Chondrocyte (in vitro differentiated cells): ENCODE measurements at regions not wholly inside any gene's neighbourhood (a gene's known extent, or its start where the extent isn't known, plus 50 kb on each side); places are given as distances from the start of the nearest gene placed in this dataset.
A peak's percentile ranks its signal among the peaks of the same experiment; 100 is the strongest.

Source experiments
- DNase-seq: peaks from one replicate; pipeline ENCODE4 v3.0.0; 2021; ENCODE audit warnings: mixed read lengths, low spot score
- H3K27ac Mint-ChIP-seq: one replicate; pipeline ENCODE4 v1.8.0; 2021; ENCODE audit warnings: mild to moderate bottlenecking, moderate library complexity, mixed read lengths; ENCODE audit not compliant: unreplicated experiment
- H3K27me3 Mint-ChIP-seq: 2 replicates; pipeline ENCODE4 v1.8.0; 2021; ENCODE audit warnings: low read depth, mixed read lengths
- H3K36me3 Mint-ChIP-seq: 2 replicates; pipeline ENCODE4 v1.8.0; 2021; ENCODE audit warnings: low read depth, mixed read lengths
- H3K4me1 Mint-ChIP-seq: 2 replicates; pipeline ENCODE4 v1.8.0; 2021; ENCODE audit warnings: low read depth, mild to moderate bottlenecking, mixed read lengths
- H3K4me3 Mint-ChIP-seq: one replicate; pipeline ENCODE4 v1.8.0; 2021; ENCODE audit warnings: mild to moderate bottlenecking, moderate library complexity, mixed read lengths; ENCODE audit not compliant: unreplicated experiment
- H3K9me3 Mint-ChIP-seq: 2 replicates; pipeline ENCODE4 v1.8.0; 2021; ENCODE audit warnings: low read depth, mixed read lengths
- CTCF ChIP-seq: fragments of 200-600 bp; sonication (generic); IDR thresholded peaks from 2 replicates; pipeline ENCODE4 v1.5.0; 2021; ENCODE audit warnings: antibody characterized with exemption, mild to moderate bottlenecking, moderate library complexity

- Mint-ChIP-seq H3K4me3 (no peak overlapping the region), H3K4me1 (peaks cover 8% of the 10 kb centered on the region), H3K27ac (no peak overlapping the region), H3K27me3 (no peaks in the 10 kb centered on the region), H3K9me3 (no peaks in the 10 kb centered on the region), H3K36me3 (no peaks in the 10 kb centered on the region)
- TF ChIP-seq CTCF = no peak
- DNase-seq = no peak
These were observed 114.2 kb upstream of the DGKB start for GRCh38 chr7:15016766-15017165.

GRCh38 chr7:15016315-15016667, 113.7 kb upstream of the DGKB start:
- Mint-ChIP-seq H3K27me3 (no peaks in the 10 kb centered on the region), H3K9me3 (no peaks in the 10 kb centered on the region), H3K36me3 (no peaks in the 10 kb centered on the region), H3K27ac (no peak overlapping the region), H3K4me1 (peaks cover 8% of the 10 kb centered on the region), H3K4me3 (no peak overlapping the region)
- DNase-seq = no peak
- peak; percentile 67 for TF ChIP-seq CTCF

- Mint-ChIP-seq H3K27ac (no peak overlapping the region), H3K27me3 (no peaks in the 10 kb centered on the region), H3K4me3 (peak overlapping the region; percentile 27), H3K9me3 (no peaks in the 10 kb centered on the region), H3K4me1 (peaks cover 8% of the 10 kb centered on the region), H3K36me3 (no peaks in the 10 kb centered on the region)
- no peak for DNase-seq
- peak; percentile 93 for TF ChIP-seq CTCF
These were observed 113.2 kb upstream of the DGKB start for GRCh38 chr7:15015545-15016314.

GRCh38 chr7:15012135-15012534, 109.6 kb upstream of the DGKB start:
- no peak for TF ChIP-seq CTCF
- no peaks in the 10 kb centered on the region for H3K9me3 Mint-ChIP-seq
- no peaks in the 10 kb centered on the region for H3K27me3 Mint-ChIP-seq
- H3K27ac Mint-ChIP-seq = no peak overlapping the region
- H3K4me3 Mint-ChIP-seq = no peak overlapping the region
- no peak for DNase-seq
- H3K36me3 Mint-ChIP-seq = no peaks in the 10 kb centered on the region
- H3K4me1 Mint-ChIP-seq = peaks cover 8% of the 10 kb centered on the region

GRCh38 chr7:15011289-15011688, 108.7 kb upstream of the DGKB start:
- no peaks in the 10 kb centered on the region for H3K36me3 Mint-ChIP-seq
- H3K27ac Mint-ChIP-seq = no peak overlapping the region
- H3K4me3 Mint-ChIP-seq = no peak overlapping the region
- TF ChIP-seq CTCF = no peak
- H3K9me3 Mint-ChIP-seq = peaks cover 4% of the 10 kb centered on the region
- peaks cover 6% of the 10 kb centered on the region for H3K4me1 Mint-ChIP-seq
- no peaks in the 10 kb centered on the region for H3K27me3 Mint-ChIP-seq
- DNase-seq = no peak
